HCT116 (cell line): ENCODE measurements at regions not wholly inside any gene's neighbourhood (a gene's known extent, or its start where the extent isn't known, plus 50 kb on each side); places are given as distances from the start of the nearest gene placed in this dataset.
"Not testable (repeated sequence)": the region's sequence is repeated elsewhere in the genome, so short reads cannot be mapped to it uniquely, and the experiment has no call there.

Experiments
- ATAC-seq: fragments of 200-7000 bp; cut with Tn5 transposase; 2 replicates; pipeline ENCODE4 v1.9.1; 2020; ENCODE audit warnings: mild to moderate bottlenecking, moderate library complexity
- BruUV-seq: library from RNA; stranded (reverse); fragments of 400-500 nt; replicated peaks from 2 replicates; lab custom pipeline; 2021; lab: Mats Ljungman, UMichigan
- CTCF ChIA-PET: fragments of 300-600 bp; sonication (Branson Sonifier 250); formaldehyde crosslinking; loops from one replicate; lab custom pipeline; 2021; ENCODE audit warnings: antibody characterized with exemption; lab: Charles Lee
- POLR2A ChIA-PET: fragments of 300-600, 350-600 bp; sonication (Branson Sonifier 250); formaldehyde crosslinking; loops from one replicate; lab custom pipeline; 2021; ENCODE audit warnings: antibody characterized with exemption; lab: Charles Lee
- RAD21 ChIA-PET, 2 experiments: fragments of 300-600 bp; sonication (Branson Sonifier 250); formaldehyde crosslinking; loops; one replicate each; lab custom pipeline; 2023; ENCODE audit warnings: low total read pairs in 2 of 2; ENCODE audit not compliant: uncharacterized antibody in 2 of 2, unreplicated experiment in 2 of 2, low non-redundant PET in 1 of 2; lab: Charles Lee
- DNase-seq: peaks from one replicate; pipeline ENCODE4 v3.0.0-alpha.2; 2010; ENCODE audit warnings: low read depth, low spot score
- H2AFZ ChIP-seq: fragments of 200-600 bp; shearing (Covaris generic), sonication (generic); 2 replicates; pipeline ENCODE4 v1.6.1; 2017; ENCODE audit warnings: low read depth, mixed run types, mixed read lengths, antibody characterized with exemption, low read length; ENCODE audit not compliant: poor library complexity, severe bottlenecking
- H3K27ac ChIP-seq: 2 replicates; pipeline ENCODE4 v1.5.1; 2012; ENCODE audit warnings: low read depth, low read length
- H3K27me3 ChIP-seq: fragments of 200-600 bp; sonication (generic); 2 replicates; pipeline ENCODE4 v1.6.1; 2016; ENCODE audit warnings: mixed run types, low read length, mixed read lengths; ENCODE audit not compliant: insufficient read depth
- H3K36me3 ChIP-seq, 2 experiments: fragments of 200-500 bp in 1 of 2; fragments of 200-600 bp in 1 of 2; sonication (Bioruptor generic) in 1 of 2; sonication (generic) in 1 of 2; 2 replicates each; pipeline versions ENCODE4 v1.5.1 to v1.6.1; 2014 to 2016; ENCODE audit warnings: low read length in 2 of 2, inconsistent platforms in 1 of 2, mixed read lengths in 1 of 2, mixed run types in 1 of 2; ENCODE audit not compliant: insufficient read depth in 2 of 2, control insufficient read depth in 1 of 2
- H3K4me1 ChIP-seq, 2 experiments: fragments of 200-600 bp in 1 of 2; sonication (generic) in 1 of 2; 2 replicates each; pipeline versions ENCODE4 v1.5.1 to v1.6.1; 2012 to 2017; ENCODE audit warnings: low read length in 2 of 2, inconsistent platforms in 1 of 2, mild to moderate bottlenecking in 1 of 2, mixed read lengths in 1 of 2, mixed run types in 1 of 2, moderate library complexity in 1 of 2; ENCODE audit not compliant: insufficient read depth in 2 of 2, control insufficient read depth in 1 of 2
- H3K4me2 ChIP-seq: fragments of 200-600 bp; sonication (generic); 2 replicates; pipeline ENCODE4 v1.6.1; 2017; ENCODE audit warnings: mixed run types, low read length, mixed read lengths
- H3K4me3 ChIP-seq, 2 experiments: fragments of 200-600 bp in 1 of 2; sonication (generic) in 1 of 2; replicated peaks in 1 of 2; 2 replicates each; pipeline ENCODE4 v1.5.1; 2011 to 2016; ENCODE audit warnings: low read length in 2 of 2, control low read depth in 1 of 2, low read depth in 1 of 2, mild to moderate bottlenecking in 1 of 2, mixed read lengths in 1 of 2, mixed run types in 1 of 2
- H3K79me2 ChIP-seq: fragments of 200-600 bp; sonication (generic); 2 replicates; pipeline ENCODE4 v1.6.1; 2017; ENCODE audit warnings: mild to moderate bottlenecking, mixed run types, low read length, moderate library complexity, mixed read lengths; ENCODE audit not compliant: insufficient read depth
- H3K9ac ChIP-seq: fragments of 200-600 bp; sonication (generic); 2 replicates; pipeline ENCODE4 v1.6.1; 2016; ENCODE audit warnings: low read length, mixed read lengths
- H3K9me2 ChIP-seq: fragments of 200-600 bp; sonication (generic), shearing (Covaris generic); 2 replicates; pipeline ENCODE4 v1.6.1; 2017; ENCODE audit warnings: mixed run types, mild to moderate bottlenecking, moderate library complexity; ENCODE audit not compliant: insufficient read depth
- H3K9me3 ChIP-seq, 2 experiments: fragments of 200-500 bp in 1 of 2; fragments of 200-600 bp in 1 of 2; sonication (Bioruptor generic) in 1 of 2; sonication (generic) in 1 of 2; 2 replicates each; pipeline ENCODE4 v1.6.1; 2014 to 2017; ENCODE audit warnings: low read length in 2 of 2, mixed read lengths in 2 of 2, inconsistent platforms in 1 of 2, low read depth in 1 of 2, mild to moderate bottlenecking in 1 of 2, mixed run types in 1 of 2, moderate library complexity in 1 of 2; ENCODE audit not compliant: control insufficient read depth in 1 of 2, insufficient read depth in 1 of 2
- H4K20me1 ChIP-seq: fragments of 200-600 bp; sonication (generic), shearing (Covaris generic); 2 replicates; pipeline ENCODE4 v1.6.1; 2017; ENCODE audit warnings: mixed run types, mild to moderate bottlenecking, moderate library complexity; ENCODE audit not compliant: insufficient read depth
- CTCF ChIP-seq, 3 experiments: fragments of 200-600 bp in 1 of 3; sonication (generic) in 1 of 3; IDR thresholded peaks in 2 of 3; conservative IDR thresholded peaks in 1 of 3; 2 replicates each; pipeline ENCODE4 v1.5.1; 2012 to 2017; ENCODE audit warnings: low read depth in 2 of 3, low read length in 2 of 3, antibody characterized with exemption in 1 of 3, borderline replicate concordance in 1 of 3, control low read depth in 1 of 3, mild to moderate bottlenecking in 1 of 3, mixed read lengths in 1 of 3, mixed run types in 1 of 3, moderate library complexity in 1 of 3; ENCODE audit not compliant: insufficient read depth in 1 of 3
- EGR1 ChIP-seq: IDR thresholded peaks from 2 replicates; pipeline ENCODE4 v1.6.1; 2012; ENCODE audit warnings: low read depth
- ELF1 ChIP-seq: IDR thresholded peaks from 2 replicates; pipeline ENCODE4 v1.6.1; 2012; ENCODE audit warnings: low read depth, borderline replicate concordance
- JUND ChIP-seq: IDR thresholded peaks from 2 replicates; pipeline ENCODE4 v1.6.1; 2012
- MAX ChIP-seq: IDR thresholded peaks from 2 replicates; pipeline ENCODE4 v1.6.1; 2012
- POLR2A ChIP-seq: IDR thresholded peaks from 2 replicates; pipeline ENCODE4 v1.7.0; 2011; ENCODE audit warnings: borderline replicate concordance; ENCODE audit not compliant: insufficient read depth, insufficient read length; ENCODE audit errors: extremely low read depth
- POLR2AphosphoS5 ChIP-seq: IDR thresholded peaks from 2 replicates; pipeline ENCODE4 v1.6.1; 2011; ENCODE audit warnings: mild to moderate bottlenecking, low read depth, low read length, moderate library complexity
- RAD21 ChIP-seq: IDR thresholded peaks from 2 replicates; pipeline ENCODE4 v1.6.1; 2012; ENCODE audit warnings: low read depth, mild to moderate bottlenecking
- REST ChIP-seq: IDR thresholded peaks from 2 replicates; pipeline ENCODE4 v1.6.1; 2012; ENCODE audit warnings: low read depth
- SIN3A ChIP-seq: IDR thresholded peaks from 2 replicates; pipeline ENCODE4 v1.6.1; 2012; ENCODE audit warnings: low read depth
- SP1 ChIP-seq: IDR thresholded peaks from 2 replicates; pipeline ENCODE4 v1.6.1; 2012; ENCODE audit warnings: low read depth
- SRF ChIP-seq: IDR thresholded peaks from 2 replicates; pipeline ENCODE4 v1.6.1; 2012; ENCODE audit warnings: low read depth
- YY1 ChIP-seq: IDR thresholded peaks from 2 replicates; pipeline ENCODE4 v1.6.1; 2011; ENCODE audit warnings: low read length, low read depth, moderate library complexity, mild to moderate bottlenecking; ENCODE audit not compliant: insufficient replicate concordance; ENCODE audit errors: extremely low read depth
- ZFX ChIP-seq: fragments of 450-650 bp; IDR thresholded peaks from 2 replicates; pipeline ENCODE4 v1.6.1; 2017
- ZNF274 ChIP-seq: fragments of 200-500 bp; sonication (Bioruptor generic); IDR thresholded peaks from 2 replicates; pipeline ENCODE4 v1.6.1; 2014; ENCODE audit warnings: mild to moderate bottlenecking, low read depth, low read length, inconsistent platforms
- intact Hi-C: fragments of 100-400 bp; cut with micrococcal nuclease; formaldehyde crosslinking; loops from 2 replicates; pipeline ENCODE4 v1.10.0; 2022

GRCh38 chr7:131924857-131925256 lies 368.4 kb upstream of the PODXL start:
- ChIA-PET POLR2A (no interaction called here), RAD21 (no interaction called here), CTCF (interaction anchor here (1.0 kb wide), 1 partner anchor 20 kb away, joined by 3 read pairs; no protein-coding TSS in a partner anchor)
- DNase-seq: no peak
- no peak overlapping the region for H3K27ac ChIP-seq
- no TSS peak for BruUV-seq
- TF ChIP-seq ZFX (no peak), RAD21 (no peak), SP1 (no peak), REST (no peak), CTCF (IDR thresholded peaks at IDR 0.05 in 2 of 3, conservative IDR thresholded peaks at IDR 0.05 in 1 of 3; ENCODE audit: borderline replicate concordance in 1 of 3, insufficient read depth in 1 of 3, low read depth in 2 of 3, low read length in 2 of 3) (no peak), POLR2AphosphoS5 (no peak), ELF1 (no peak), MAX (no peak), EGR1 (no peak), POLR2A (no peak), SIN3A (no peak), SRF (no peak), YY1 (no peak), JUND (no peak), ZNF274 (no peak)
- H3K36me3 ChIP-seq: no peaks in the 10 kb centered on the region
- ATAC-seq: no peak
- peaks cover 75% of the 10 kb centered on the region for H3K27me3 ChIP-seq
- H3K4me2 ChIP-seq: peak overlapping the region; percentile 37
- H4K20me1 ChIP-seq: no peaks in the 10 kb centered on the region
- H3K9me3 ChIP-seq: no peaks in the 10 kb centered on the region
- H2AFZ ChIP-seq: no peak overlapping the region
- intact Hi-C loops: no loop called here
- H3K4me1 ChIP-seq: no peaks in the 10 kb centered on the region
- H3K79me2 ChIP-seq: no peaks in the 10 kb centered on the region
- H3K4me3 ChIP-seq: peak overlapping the region in 1 of 2 experiments; percentile 20; a peak in 1 of 4 replicates
- H3K9me2 ChIP-seq: no peaks in the 10 kb centered on the region
- H3K9ac ChIP-seq: no peak overlapping the region

GRCh38 chr7:131922948-131923347 lies 366.5 kb upstream of the PODXL start:
- H3K27ac ChIP-seq, RAD21 ChIA-PET, H3K4me3 ChIP-seq, intact Hi-C loops, H3K9me2 ChIP-seq, DNase-seq, H3K36me3 ChIP-seq, BruUV-seq, ATAC-seq, H2AFZ ChIP-seq, H3K9ac ChIP-seq, POLR2A ChIA-PET, CTCF ChIA-PET, H3K4me1 ChIP-seq, H3K4me2 ChIP-seq, H3K9me3 ChIP-seq, H4K20me1 ChIP-seq, H3K79me2 ChIP-seq: not testable (repeated sequence)
- peaks cover 78% of the 10 kb centered on the region for H3K27me3 ChIP-seq
